ENCODE measurements at regions not wholly inside any gene's neighbourhood (a gene's known extent, or its start where the extent isn't known, plus 50 kb on each side); places are given as distances from the start of the nearest gene placed in this dataset.

DNA sequence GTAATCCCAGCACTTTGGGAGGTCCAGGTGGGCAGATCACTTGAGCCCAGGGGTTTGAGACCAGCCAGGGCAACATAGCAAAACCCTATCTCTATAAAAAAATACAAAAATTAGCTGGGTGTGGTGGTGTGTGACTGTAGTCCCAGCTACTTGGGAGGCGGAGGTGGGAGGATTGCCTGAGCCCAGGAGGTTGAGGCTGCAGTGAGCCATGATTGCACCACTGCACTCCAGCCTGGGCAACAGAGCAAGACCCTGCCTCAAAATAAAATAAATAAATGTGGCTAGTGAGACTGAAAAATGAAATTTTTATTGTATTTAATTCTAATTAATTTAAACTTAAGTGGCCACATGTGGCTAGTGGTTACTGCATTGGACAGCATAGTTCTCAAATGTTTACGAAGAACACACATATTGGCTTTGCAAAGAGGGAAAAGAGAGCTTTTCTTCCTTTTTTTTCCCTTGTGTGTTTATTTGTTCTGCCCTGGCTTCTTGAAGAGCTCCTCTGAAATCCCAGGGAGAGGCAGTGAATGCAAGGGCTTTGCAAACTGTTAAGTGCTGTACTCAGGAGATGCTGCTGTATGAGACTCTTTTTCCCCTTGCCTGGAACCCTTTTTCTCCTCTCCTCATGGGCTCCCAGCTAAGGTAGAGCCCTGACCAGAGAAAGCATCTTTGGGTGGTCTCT, 59.0 kb upstream of the RPL11 start:
- no peak for DNase-seq (ENCODE audit: low spot score)
- peaks cover 21% of the 10 kb centered on the region for H3K27me3 Mint-ChIP-seq (ENCODE audit: insufficient read depth, low read depth)
- Histone ChIP-seq H2AFZ (replicated peaks) (no peak overlapping the region), H3F3A (ENCODE audit: low read depth) (peaks cover 13% of the 10 kb centered on the region), H3K4me1 (peaks cover 10% of the 10 kb centered on the region), H3K9ac (no peak overlapping the region), H3K27ac (no peak overlapping the region), H3K9me3 (ENCODE audit: low read depth) (no peaks in the 10 kb centered on the region), H3K4me2 (no peak overlapping the region), H4K20me1 (ENCODE audit: low read depth) (no peaks in the 10 kb centered on the region), H3K79me2 (ENCODE audit: low read depth) (no peaks in the 10 kb centered on the region), H3K4me3 (no peak overlapping the region), H3K27me3 (no peaks in the 10 kb centered on the region), H3K36me3 (no peaks in the 10 kb centered on the region)
- H3K9me3 Mint-ChIP-seq = no peaks in the 10 kb centered on the region
- no peak overlapping the region for H3K4me3 Mint-ChIP-seq
- H3K36me3 Mint-ChIP-seq = no peaks in the 10 kb centered on the region
- no peak for TF ChIP-seq EZH2 (IDR thresholded peaks at IDR 0.05)
- no peak for TF ChIP-seq EZH2phosphoT487 (IDR thresholded peaks at IDR 0.05)
- TF ChIP-seq, protein P1, sequence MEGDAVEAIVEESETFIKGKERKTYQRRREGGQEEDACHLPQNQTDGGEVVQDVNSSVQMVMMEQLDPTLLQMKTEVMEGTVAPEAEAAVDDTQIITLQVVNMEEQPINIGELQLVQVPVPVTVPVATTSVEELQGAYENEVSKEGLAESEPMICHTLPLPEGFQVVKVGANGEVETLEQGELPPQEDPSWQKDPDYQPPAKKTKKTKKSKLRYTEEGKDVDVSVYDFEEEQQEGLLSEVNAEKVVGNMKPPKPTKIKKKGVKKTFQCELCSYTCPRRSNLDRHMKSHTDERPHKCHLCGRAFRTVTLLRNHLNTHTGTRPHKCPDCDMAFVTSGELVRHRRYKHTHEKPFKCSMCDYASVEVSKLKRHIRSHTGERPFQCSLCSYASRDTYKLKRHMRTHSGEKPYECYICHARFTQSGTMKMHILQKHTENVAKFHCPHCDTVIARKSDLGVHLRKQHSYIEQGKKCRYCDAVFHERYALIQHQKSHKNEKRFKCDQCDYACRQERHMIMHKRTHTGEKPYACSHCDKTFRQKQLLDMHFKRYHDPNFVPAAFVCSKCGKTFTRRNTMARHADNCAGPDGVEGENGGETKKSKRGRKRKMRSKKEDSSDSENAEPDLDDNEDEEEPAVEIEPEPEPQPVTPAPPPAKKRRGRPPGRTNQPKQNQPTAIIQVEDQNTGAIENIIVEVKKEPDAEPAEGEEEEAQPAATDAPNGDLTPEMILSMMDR (IDR thresholded peaks at IDR 0.05) = no peak
- no peak overlapping the region for H3K27ac Mint-ChIP-seq
- H3K4me1 Mint-ChIP-seq = peaks cover 36% of the 10 kb centered on the region

DNA sequence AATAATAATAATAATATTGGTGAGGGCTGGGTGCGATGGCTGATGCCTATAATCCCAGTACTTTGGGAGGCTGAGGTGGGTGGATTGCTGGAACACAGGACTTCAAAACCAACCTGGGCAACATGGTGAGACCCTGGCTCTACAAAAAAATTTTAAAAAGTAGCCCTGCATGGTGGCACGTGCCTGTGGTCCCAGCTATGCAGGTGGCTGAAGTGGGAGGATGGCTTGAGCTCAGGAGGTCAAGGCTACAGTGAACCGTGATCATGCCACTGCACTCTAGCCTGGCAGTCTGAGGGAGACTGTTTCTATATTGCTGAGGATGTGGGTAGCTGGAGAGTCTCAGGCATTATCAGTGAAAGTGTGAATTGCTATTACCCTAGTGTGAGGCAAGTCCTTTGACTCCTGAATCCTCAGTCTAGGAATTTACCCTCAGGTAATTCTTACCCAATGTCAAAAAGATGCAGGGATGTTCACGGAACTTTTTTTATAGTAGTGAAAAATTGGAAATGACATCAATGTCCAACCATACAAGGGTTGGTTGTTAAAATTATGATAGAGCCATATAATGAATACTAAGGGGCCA, 61.8 kb upstream of the RPL11 start:
- Mint-ChIP-seq H3K27ac (no peak overlapping the region), H3K4me3 (no peak overlapping the region), H3K36me3 (no peaks in the 10 kb centered on the region), H3K27me3 (ENCODE audit: insufficient read depth, low read depth) (peaks cover 14% of the 10 kb centered on the region), H3K4me1 (peaks cover 24% of the 10 kb centered on the region), H3K9me3 (peaks cover 4% of the 10 kb centered on the region)
- peaks cover 6% of the 10 kb centered on the region for H3F3A ChIP-seq (ENCODE audit: low read depth)
- H3K9ac ChIP-seq = no peak overlapping the region
- TF ChIP-seq EZH2phosphoT487 (IDR thresholded peaks at IDR 0.05) = no peak
- no peaks in the 10 kb centered on the region for H3K79me2 ChIP-seq (ENCODE audit: low read depth)
- H2AFZ ChIP-seq (replicated peaks) = no peak overlapping the region
- no peak for DNase-seq (ENCODE audit: low spot score)
- H3K9me3 ChIP-seq (ENCODE audit: low read depth) = no peaks in the 10 kb centered on the region
- peaks cover 4% of the 10 kb centered on the region for H3K4me1 ChIP-seq
- no peak overlapping the region for H3K27ac ChIP-seq
- H3K36me3 ChIP-seq = no peaks in the 10 kb centered on the region
- H3K4me2 ChIP-seq = no peak overlapping the region
- no peak overlapping the region for H3K4me3 ChIP-seq
- H3K27me3 ChIP-seq = no peaks in the 10 kb centered on the region
- no peaks in the 10 kb centered on the region for H4K20me1 ChIP-seq (ENCODE audit: low read depth)

DNA sequence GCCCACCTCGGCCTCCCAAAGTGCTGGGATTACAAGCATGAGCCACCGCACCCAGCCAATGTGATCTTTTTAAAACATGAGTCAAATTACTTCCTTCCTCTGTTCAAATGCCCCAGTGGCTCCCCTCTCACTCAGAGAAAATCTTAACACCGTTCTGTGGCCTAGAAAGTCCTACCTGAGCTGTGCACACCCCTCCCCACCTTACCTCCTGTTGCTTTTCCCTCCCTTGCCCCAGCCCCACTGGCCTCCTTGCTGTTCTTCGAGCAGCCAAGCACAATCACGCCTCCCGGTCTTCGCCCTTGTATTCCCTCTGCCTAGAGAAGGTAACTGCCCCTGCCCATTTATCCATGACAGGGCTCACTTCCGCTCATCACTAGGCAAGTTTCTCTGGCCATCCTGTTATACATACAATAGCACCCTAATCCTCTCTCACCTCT, 62.6 kb upstream of the RPL11 start:
- Mint-ChIP-seq H3K4me1 (peaks cover 22% of the 10 kb centered on the region), H3K9me3 (peaks cover 8% of the 10 kb centered on the region), H3K27ac (no peak overlapping the region), H3K27me3 (ENCODE audit: insufficient read depth, low read depth) (peaks cover 14% of the 10 kb centered on the region), H3K4me3 (no peak overlapping the region), H3K36me3 (no peaks in the 10 kb centered on the region)
- H2AFZ ChIP-seq (replicated peaks) = no peak overlapping the region
- peaks cover 6% of the 10 kb centered on the region for H3F3A ChIP-seq (ENCODE audit: low read depth)
- H3K4me2 ChIP-seq = no peak overlapping the region
- no peak overlapping the region for H3K27ac ChIP-seq
- peaks cover 4% of the 10 kb centered on the region for H3K4me1 ChIP-seq
- no peaks in the 10 kb centered on the region for H3K36me3 ChIP-seq
- H3K9me3 ChIP-seq (ENCODE audit: low read depth) = no peaks in the 10 kb centered on the region
- TF ChIP-seq EZH2phosphoT487 (IDR thresholded peaks at IDR 0.05) (no peak), EZH2 (IDR thresholded peaks at IDR 0.05) (no peak)
- TF ChIP-seq, protein P1 (IDR thresholded peaks at IDR 0.05) = no peak
- H3K27me3 ChIP-seq = no peaks in the 10 kb centered on the region
- no peak overlapping the region for H3K4me3 ChIP-seq
- H3K9ac ChIP-seq = no peak overlapping the region
- H3K79me2 ChIP-seq (ENCODE audit: low read depth) = no peaks in the 10 kb centered on the region
- no peaks in the 10 kb centered on the region for H4K20me1 ChIP-seq (ENCODE audit: low read depth)
- DNase-seq (ENCODE audit: low spot score) = no peak

Measured in neural progenitor cell (in vitro differentiated cells).